Caki2 (cell line): ENCODE measurements at regions not wholly inside any gene's neighbourhood (a gene's known extent, or its start where the extent isn't known, plus 50 kb on each side); places are given as distances from the start of the nearest gene placed in this dataset.
A peak's percentile ranks its signal among the peaks of the same experiment; 100 is the strongest.

ENCODE experiments used
- DNase-seq: peaks from one replicate; pipeline ENCODE4 v3.0.0-alpha.2; 2015; ENCODE audit warnings: low read depth
- in situ Hi-C: cut with HindIII; loops from 2 replicates; pipeline ENCODE4 v1.10.0; 2016; ENCODE audit warnings: low sequenced_read_pairs, low pct_unique_long_range_greater_than_20kb, mixed read lengths

DNA sequence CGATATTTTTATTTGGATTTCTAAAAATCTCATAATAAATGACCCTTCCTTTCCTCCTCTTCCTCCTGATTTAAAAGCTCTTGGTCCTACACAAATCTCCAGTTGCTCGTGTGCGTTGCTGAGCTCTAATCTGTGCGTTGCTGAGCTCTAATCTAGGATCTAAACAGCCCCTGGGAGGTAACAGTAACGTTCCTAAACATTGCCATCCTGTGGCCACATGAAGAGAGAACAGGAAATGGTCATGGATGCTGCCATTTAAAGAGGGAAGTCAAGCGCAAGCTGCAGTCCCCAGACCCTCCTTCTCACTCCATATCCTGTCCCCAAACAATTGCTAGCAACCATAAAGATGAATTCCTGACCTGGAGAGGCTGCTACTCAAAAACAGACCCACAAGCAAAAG, 170.8 kb downstream of the NUFIP1 start:
- in situ Hi-C loops, result no loop called here
- DNase-seq, result no peak

DNA sequence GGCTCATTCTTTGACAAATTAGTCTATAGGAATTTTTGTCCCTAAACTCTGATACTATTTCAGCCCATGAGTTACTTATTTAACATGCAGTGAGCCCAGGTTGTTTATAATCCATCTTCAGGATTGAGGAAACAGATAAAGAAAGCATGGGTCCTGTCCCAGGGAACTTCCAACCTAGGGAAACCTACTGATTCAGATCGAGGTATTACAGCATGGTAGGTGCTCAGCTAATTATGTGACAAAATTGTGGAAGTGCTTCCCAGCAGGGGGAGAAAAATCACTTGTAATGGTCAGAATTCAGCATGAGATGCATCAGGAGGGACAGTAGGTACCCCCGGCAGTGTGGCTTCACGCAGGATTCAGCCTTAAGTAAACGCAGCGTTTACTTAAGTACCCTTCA, 171.3 kb downstream of the NUFIP1 start:
- in situ Hi-C loops, result no loop called here
- peak; percentile 4 for DNase-seq

DNA sequence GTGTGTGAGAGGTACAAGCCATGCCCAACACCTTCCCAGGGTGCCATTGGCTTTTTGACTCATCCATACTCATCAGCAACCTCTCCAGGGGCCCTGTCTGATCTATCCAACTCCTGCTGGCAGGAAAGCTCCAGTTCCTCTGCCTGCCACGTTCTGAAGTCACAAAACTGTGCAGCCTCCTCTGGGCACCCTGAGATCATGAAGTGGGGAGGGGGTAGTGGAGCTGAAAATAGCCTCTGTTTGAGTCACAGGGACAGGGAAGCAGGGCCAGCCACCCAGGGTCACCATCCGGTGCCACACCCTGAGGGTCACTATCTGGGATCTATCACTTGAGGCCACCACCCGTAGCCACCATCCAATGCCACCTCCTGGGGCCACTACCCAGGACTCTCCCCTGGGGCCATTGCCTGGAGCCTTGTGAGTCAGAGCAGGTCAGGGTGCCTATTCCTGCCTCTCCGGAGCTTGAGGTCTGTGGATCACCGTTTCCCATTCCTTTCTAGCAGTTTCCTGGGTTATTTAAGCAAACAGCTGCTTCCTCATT, 172.1 kb downstream of the NUFIP1 start:
- in situ Hi-C loops, result no loop called here
- DNase-seq, result no peak

DNA sequence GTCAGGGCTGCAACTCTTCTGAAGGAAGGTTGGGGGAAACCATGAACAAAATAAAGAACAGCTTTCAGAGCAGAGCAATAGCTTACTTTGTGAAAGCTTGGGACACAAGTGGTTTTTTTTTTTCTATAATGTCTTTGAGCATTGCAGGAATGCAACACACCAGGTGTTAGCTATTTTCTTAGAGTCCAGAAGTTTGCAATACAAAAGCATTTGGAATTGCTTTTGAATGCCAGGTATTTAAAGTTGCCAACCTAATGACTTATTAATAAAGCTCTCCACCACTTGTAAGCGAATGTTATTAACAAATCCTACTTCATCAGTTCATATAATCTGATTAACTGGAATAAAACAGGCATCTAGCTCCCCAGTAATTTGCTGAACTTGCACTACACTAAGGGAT, 172.6 kb downstream of the NUFIP1 start:
- in situ Hi-C loops, result no loop called here
- DNase-seq, result no peak

DNA sequence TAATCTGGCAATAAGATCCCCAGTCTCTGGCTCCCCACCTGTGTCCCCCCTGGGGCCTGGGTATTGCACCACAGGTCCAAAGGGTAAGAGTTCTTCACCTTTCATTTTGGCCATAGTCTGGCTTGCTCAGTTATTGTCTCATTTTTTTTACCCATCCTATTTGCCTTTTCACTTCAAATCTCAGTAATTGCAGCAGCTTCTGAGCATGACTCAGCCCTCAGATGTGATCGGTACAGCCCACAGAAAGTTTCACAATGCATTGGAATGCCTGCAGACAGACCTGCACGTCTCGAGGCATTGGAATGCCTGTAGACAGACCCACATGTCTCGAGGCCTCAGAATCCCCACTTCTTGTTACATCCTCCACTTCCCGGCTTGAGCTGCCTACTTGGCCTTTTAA, 173.6 kb downstream of the NUFIP1 start:
- in situ Hi-C loops, result no loop called here
- peak; percentile 72 for DNase-seq

DNA sequence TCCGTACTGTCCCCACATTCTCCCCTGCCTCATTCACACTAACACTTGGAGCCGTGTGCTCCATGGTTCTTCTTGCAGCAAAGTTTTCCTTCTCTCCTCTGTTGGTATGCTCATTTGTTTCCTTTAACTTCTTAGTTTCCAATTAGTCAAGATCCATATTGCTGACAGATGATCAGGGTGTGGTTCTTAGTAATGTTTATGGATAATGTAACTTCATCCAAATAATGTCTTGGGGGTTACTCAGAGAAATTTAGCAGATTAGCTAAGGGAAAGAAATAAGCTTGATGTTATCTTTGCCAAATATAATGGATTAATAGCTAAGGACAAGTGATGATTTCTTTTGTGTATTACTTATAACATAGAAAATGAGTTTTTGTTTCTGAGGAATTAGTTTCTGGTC, 174.4 kb downstream of the NUFIP1 start:
- in situ Hi-C loops, result no loop called here
- DNase-seq, result no peak

DNA sequence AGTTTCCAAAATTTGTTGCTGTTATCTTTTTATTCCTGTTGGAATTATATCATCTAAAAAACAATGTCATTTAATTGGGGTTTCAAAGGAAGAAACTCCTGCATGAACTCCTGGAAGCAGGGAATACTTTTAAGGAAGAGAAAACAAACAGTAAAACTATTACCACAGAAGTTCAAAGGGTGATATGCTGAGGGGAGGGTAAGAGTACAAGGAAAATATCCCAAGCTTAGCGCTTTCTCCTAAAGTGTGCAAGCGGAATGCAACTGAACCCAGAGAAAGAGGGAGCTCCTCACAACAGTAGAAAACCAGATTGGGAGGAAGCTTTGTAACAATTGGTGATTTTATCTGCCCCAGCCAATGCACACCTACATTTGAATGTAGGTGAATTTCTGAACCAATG, 175.1 kb downstream of the NUFIP1 start:
- no peak for DNase-seq
- in situ Hi-C loops, result no loop called here

DNA sequence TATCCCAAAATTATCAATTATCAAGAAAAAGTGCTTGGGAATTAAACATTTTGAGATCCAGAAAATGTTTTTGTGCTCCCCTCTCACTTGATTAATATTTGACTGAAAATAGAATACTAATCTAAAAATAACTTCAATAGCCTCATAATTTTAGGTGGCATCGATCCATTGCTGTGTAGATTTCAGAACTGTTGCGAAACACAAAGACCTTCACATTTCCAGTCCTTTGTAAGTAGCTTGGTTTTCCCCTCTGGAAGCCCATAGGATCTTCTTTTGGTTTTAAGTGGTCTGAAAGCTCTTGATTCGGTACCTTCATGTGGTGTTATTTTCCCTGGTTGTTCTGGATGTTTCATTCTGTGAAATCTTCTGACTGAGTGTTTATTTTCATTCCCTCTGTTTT, 176.5 kb downstream of the NUFIP1 start:
- DNase-seq, result no peak
- in situ Hi-C loops, result no loop called here

DNA sequence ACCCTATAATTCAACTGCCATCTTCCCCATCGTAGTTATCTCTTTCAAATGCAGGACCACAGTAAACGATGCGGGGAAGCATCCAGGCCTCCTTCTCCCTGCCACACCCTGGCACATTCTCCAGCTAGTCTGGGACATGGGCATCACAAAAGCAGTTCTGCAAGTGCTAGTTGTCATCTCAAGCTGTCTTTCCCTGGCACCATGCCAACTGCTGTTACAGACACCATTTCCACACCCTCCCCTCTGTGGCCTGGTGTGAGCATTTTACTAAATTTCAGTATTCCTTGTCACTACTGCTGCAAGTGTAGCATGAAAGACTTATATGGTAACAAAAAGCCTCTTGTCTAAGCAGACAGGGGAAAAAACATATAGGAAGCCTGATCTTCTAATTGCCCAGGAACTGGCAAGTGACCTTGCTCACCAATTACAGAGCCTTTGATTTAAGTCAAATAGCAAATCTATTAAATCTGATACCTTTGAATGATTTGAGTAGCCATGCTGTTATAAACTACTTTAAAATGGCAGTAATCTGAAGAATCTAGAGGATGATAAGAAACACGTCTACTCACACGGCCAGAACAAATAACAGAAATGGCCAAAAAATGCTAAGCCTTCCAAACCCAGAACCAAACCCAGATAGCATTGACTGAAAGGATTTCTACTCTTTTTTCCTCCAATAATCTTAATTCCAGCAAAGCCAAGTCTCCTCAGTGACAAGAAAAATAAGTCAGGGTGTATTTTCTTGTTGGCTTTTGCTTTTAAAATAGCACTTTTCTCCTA, 179.0 kb downstream of the NUFIP1 start:
- DNase-seq, result no peak
- in situ Hi-C loops, result no loop called here

DNA sequence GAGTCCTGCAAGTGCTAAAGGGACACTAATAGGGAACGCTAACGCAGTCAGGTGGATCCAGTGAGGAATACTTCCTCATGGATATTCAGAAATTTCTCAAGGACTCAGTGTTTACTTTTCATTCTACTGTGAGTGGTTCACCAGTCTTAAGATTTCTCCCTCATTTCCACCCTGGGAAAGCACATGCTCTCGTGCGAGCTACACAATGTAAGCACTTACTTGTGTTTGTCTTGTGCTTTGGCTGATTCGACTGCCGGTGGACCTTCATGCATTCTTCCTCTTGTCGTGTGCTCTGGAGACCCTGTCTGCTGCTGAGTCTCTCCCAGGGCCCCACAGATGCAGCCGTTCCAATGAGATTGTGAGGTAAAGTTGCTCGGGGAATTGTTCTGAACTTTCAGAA, 180.1 kb downstream of the NUFIP1 start:
- no peak for DNase-seq
- in situ Hi-C loops, result no loop called here

DNA sequence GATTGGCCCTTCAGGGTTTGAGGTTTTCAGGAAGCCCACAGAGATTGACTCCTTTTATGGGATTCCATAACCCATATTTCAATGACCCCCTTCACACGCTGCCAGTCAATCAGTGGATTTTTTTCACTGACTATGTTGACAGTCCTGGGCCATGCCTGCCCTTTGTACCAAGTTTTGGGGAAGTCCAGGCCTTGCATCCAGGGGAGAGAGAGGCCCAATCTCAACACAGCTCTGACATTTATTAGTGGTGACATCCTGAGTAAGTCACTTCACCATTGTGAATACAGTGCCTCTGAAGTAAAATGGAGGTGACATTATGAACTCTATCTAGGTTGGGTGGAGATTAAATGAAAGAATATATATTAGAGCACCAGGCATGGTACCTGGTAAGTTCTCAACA, 181.1 kb downstream of the NUFIP1 start:
- DNase-seq, result no peak

DNA sequence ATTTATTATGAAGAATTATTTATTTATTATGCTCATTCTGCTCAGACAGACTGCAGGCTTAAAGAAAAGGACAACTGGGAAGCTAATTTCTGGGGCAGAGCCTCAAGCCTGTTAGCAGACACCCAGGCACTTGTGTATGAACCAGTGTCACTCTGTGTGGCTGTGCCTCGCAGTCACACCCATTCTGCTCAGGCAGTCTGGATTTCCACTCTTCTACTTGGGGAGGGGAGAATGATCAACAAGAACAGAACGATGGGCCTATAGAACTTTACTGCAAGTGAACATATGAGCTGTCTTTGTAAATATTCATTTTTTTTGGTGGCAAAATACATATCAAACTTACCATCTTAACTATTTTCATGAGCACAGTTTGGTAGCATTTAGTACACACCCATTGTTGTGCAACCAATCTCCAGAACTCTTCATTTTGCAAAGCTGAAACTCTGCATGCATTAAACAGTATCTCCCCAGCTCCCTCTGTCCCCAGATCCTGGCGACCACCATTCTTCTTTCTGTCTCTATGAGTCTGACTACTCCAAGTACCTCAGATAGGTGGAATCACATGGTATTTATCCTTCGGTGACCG, 181.7 kb downstream of the NUFIP1 start:
- in situ Hi-C loops, result no loop called here

More for the DNA sequence above, 181.1 kb downstream of the NUFIP1 start:
- in situ Hi-C loops, result no loop called here

DNA sequence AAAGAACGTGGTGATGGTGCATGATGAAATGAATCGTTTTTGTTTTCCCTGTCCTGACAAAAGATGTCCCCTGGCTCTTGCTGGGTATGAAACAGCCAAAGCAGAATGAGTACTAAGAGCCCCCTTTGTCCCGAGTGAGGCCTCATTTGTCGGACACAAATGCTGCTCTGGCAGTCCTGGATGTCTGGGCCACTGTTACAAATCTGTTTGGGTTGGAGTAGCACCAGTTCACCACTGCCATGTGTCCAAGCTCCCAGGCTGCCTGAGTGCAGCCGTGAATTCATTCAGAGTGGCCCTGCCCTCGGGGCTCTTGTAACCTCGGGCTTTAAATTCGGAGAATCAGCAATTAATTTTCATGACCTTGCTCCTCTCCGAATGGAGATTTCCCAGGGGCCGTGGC, 182.4 kb downstream of the NUFIP1 start:
- in situ Hi-C loops, result no loop called here
- no peak for DNase-seq

More for the DNA sequence above, 181.7 kb downstream of the NUFIP1 start:
- DNase-seq, result no peak

DNA sequence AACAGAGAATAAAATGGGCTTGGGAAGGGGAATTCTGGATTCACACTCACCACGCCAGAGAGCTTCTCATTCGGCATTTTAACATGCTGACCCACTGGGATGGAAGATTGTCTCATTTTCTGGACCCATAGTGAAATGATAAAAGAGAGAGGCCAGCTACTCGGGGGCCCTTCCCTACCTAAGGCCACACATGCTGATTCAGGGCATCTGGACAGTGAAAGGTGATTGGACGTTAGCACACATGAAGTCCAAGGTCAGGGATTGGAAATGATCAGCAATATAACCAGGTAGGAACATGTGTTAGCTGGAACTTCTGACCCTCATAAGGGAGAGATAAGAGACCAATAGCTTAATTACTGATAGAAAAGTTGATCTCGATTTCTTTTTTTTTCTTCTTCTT, 183.7 kb downstream of the NUFIP1 start:
- in situ Hi-C loops, result no loop called here
- DNase-seq, result no peak

DNA sequence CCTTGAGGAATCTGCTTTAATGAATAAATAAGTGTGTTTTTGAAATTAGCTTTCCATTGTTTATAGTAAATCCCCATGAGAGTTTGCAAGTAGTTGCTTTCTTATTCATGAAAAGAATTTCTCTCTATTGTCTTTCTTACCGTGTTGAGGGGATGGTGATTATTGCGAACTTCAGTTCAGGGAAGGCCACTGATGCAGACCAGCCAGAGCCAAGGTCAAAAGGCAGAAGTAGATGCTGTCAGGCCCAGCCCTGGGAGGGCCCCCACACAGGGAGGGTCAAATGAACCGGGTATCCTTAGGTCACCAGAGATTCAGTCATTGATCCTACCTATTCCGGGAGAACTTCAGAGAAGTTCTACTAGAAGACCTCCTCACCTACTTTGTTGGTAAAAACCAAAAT, 185.9 kb downstream of the NUFIP1 start:
- no peak for DNase-seq
- in situ Hi-C loops, result no loop called here

DNA sequence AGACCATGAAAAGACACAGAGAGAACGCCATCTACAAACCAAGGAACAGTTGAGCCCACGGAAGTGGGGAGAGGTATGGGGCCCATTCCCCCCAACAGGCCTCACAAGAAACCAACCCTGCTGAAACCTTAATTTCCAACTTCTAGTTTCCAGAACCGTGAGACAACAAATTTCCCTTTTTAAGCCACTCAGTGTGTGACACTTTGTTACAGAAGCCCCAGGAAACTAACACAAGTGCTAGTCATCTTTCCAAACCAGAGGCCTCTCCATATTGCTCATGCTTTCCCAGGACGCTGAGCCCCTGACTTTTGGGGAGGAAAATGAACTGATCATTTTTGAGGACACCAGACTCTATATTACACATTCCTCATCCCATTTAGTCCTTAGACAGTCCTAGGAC, 186.8 kb downstream of the NUFIP1 start:
- DNase-seq, result no peak
- in situ Hi-C loops, result no loop called here

DNA sequence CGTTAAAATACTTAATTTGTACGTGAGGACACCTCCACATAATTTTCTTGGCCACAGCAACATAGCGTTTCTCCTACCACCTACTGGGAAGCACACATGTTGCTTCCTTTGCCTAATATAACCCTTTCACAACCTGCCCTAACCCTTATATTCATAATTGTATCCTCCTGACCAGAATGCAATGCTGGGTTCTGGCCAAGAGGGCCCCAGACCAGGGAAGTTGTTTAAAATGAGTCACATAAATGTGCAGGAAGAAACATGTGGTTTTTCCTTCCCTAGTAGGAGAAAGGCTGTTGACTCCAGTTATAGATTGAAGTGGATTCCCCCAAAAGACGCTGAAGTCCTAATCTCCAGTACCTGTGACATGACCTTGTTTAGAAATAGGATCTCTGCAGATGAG, 187.3 kb downstream of the NUFIP1 start:
- no peak for DNase-seq
- in situ Hi-C loops, result no loop called here

DNA sequence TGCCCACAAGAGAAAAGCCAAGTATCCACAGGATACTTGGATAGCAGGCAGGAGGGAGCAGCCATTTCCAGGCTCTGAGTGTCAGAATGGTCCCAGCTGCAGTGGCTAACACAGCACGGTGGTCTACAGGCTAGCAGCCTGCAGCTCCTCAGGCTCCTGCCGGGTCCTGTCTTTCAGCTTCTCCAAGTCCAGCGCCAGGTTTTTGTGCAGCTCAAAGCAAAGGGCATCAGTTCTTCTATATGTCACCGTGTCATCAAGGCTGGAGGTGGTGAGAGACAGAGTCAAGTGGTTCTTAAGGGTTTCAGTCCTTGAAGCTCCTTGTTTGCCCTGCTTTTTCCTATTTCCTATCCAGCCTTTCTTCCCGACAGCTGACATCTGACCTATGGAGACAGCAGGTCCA, 188.6 kb downstream of the NUFIP1 start:
- no peak for DNase-seq
- in situ Hi-C loops, result no loop called here

DNA sequence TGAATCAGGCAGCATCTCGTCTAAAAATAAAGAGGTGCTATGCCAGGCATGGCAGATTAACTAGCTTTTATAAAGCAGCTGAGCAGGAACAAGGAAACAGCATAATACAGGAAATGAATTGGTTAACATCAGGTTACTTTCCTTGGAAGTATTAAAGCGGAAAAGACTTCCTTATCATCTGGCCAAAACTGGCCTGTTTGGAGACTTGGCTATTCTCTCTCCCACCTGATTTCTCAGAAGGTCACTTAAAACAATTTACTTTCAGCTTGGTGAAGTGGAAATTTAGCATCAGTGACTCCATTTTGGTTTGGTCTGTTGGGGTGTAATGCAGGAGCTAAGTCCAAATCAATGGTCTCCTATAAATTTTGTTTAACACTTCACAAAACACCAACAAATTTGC, 191.6 kb downstream of the NUFIP1 start:
- in situ Hi-C loops, result no loop called here
- DNase-seq, result no peak
